HFFc6 (cell line): ENCODE measurements at regions not wholly inside any gene's neighbourhood (a gene's known extent, or its start where the extent isn't known, plus 50 kb on each side); places are given as distances from the start of the nearest gene placed in this dataset.

ENCODE experiments used
- DNase-seq: peaks from one replicate; pipeline ENCODE4 v3.0.0-alpha.2; 2018
- H3K27ac Mint-ChIP-seq: 2 replicates; pipeline ENCODE4 v1.8.0; 2020; ENCODE audit warnings: mild to moderate bottlenecking, mixed read lengths
- H3K27me3 Mint-ChIP-seq: 2 replicates; pipeline ENCODE4 v1.8.0; 2021; ENCODE audit warnings: mild to moderate bottlenecking, moderate library complexity, mixed read lengths; ENCODE audit not compliant: insufficient read depth
- H3K36me3 Mint-ChIP-seq: 2 replicates; pipeline ENCODE4 v1.8.0; 2021; ENCODE audit warnings: low read depth, mixed read lengths
- H3K4me1 Mint-ChIP-seq: 2 replicates; pipeline ENCODE4 v1.8.0; 2020; ENCODE audit warnings: low read depth, mixed read lengths
- H3K4me3 Mint-ChIP-seq: 2 replicates; pipeline ENCODE4 v1.8.0; 2020; ENCODE audit warnings: mild to moderate bottlenecking, moderate library complexity, mixed read lengths
- H3K9me3 Mint-ChIP-seq: 2 replicates; pipeline ENCODE4 v1.8.0; 2020; ENCODE audit warnings: mild to moderate bottlenecking, mixed read lengths
- TF ChIP-seq, protein P1 (sequence below): fragments of 200-600 bp; sonication (generic); IDR thresholded peaks from 2 replicates; pipeline ENCODE4 v1.5.0; 2021; ENCODE audit warnings: antibody characterized with exemption, mild to moderate bottlenecking

DNA sequence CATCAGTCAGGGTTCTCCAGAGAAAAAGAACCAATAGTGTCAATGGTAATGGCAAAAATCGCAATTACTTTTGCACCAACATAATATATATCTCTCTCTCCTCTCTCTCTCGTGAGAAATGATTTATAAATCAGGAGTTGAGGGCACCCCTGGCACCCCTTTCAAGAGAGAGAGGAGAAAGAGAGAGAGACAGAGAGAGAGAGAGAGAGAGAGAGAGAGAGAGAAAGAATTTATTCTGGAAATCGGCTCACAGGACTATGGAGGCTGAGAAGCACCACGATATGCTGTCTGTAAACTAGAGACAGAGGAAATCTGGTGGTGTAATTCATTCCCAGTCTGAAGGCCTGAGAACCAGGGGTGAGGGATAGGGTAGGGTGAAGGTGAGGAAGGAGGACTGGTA lies 201.9 kb upstream of the MAP3K7 start:
- Mint-ChIP-seq H3K4me3 (no peak overlapping the region), H3K36me3 (no peaks in the 10 kb centered on the region), H3K27me3 (no peaks in the 10 kb centered on the region; the same call in 1 of the 2 replicates), H3K4me1 (peaks cover 15% of the 10 kb centered on the region; the same call in 1 of the 2 replicates), H3K9me3 (no peaks in the 10 kb centered on the region; the same call in 1 of the 2 replicates), H3K27ac (no peak overlapping the region)
- TF ChIP-seq, protein P1, sequence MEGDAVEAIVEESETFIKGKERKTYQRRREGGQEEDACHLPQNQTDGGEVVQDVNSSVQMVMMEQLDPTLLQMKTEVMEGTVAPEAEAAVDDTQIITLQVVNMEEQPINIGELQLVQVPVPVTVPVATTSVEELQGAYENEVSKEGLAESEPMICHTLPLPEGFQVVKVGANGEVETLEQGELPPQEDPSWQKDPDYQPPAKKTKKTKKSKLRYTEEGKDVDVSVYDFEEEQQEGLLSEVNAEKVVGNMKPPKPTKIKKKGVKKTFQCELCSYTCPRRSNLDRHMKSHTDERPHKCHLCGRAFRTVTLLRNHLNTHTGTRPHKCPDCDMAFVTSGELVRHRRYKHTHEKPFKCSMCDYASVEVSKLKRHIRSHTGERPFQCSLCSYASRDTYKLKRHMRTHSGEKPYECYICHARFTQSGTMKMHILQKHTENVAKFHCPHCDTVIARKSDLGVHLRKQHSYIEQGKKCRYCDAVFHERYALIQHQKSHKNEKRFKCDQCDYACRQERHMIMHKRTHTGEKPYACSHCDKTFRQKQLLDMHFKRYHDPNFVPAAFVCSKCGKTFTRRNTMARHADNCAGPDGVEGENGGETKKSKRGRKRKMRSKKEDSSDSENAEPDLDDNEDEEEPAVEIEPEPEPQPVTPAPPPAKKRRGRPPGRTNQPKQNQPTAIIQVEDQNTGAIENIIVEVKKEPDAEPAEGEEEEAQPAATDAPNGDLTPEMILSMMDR = no peak
- no peak for DNase-seq

GRCh38 chr6:90787446-90787845 lies 200.6 kb upstream of the MAP3K7 start:
- Mint-ChIP-seq H3K27ac (no peak overlapping the region), H3K36me3 (no peaks in the 10 kb centered on the region), H3K9me3 (no peaks in the 10 kb centered on the region; the same call in 1 of the 2 replicates), H3K27me3 (no peaks in the 10 kb centered on the region; the same call in 1 of the 2 replicates), H3K4me1 (peaks cover 15% of the 10 kb centered on the region; the same call in 1 of the 2 replicates), H3K4me3 (no peak overlapping the region)
- TF ChIP-seq, protein P1 = no peak
- no peak for DNase-seq

DNA sequence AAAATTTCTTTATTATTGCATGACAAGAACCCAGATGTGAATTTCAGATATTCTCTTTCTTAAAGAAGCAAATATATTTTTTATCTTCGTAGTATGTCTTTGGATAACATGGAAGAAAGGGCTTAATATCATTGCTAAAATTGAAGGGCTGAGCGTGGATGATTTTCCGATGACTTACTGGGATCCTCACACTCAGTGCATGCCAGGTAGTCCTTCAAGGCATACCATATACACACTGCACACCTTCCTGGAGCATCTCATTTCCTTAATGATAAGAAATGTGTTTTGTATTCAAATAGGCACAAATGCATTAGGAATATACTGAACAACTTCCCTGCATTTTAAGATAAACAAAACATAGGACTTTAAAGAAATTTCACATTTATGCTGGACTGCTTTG lies 193.9 kb upstream of the MAP3K7 start:
- H3K27me3 Mint-ChIP-seq = no peaks in the 10 kb centered on the region; the same call in 1 of the 2 replicates
- H3K27ac Mint-ChIP-seq = no peak overlapping the region
- H3K4me3 Mint-ChIP-seq = no peak overlapping the region
- H3K9me3 Mint-ChIP-seq = peaks cover 8% of the 10 kb centered on the region
- DNase-seq = no peak
- TF ChIP-seq, protein P1 = no peak
- no peaks in the 10 kb centered on the region for H3K4me1 Mint-ChIP-seq
- no peaks in the 10 kb centered on the region for H3K36me3 Mint-ChIP-seq

GRCh38 chr6:90780141-90780540 lies 193.3 kb upstream of the MAP3K7 start:
- H3K27me3 Mint-ChIP-seq = no peaks in the 10 kb centered on the region; the same call in 1 of the 2 replicates

GRCh38 chr6:90778417-90779203 lies 191.7 kb upstream of the MAP3K7 start:
- Mint-ChIP-seq H3K27ac (no peak overlapping the region), H3K4me1 (no peaks in the 10 kb centered on the region), H3K4me3 (no peak overlapping the region), H3K27me3 (no peaks in the 10 kb centered on the region; the same call in 1 of the 2 replicates), H3K36me3 (no peaks in the 10 kb centered on the region), H3K9me3 (peaks cover 10% of the 10 kb centered on the region)
- TF ChIP-seq, protein P1 = no peak
- no peak for DNase-seq

More at GRCh38 chr6:90780141-90780540, 193.3 kb upstream of the MAP3K7 start:
- H3K4me1 Mint-ChIP-seq = no peaks in the 10 kb centered on the region
- H3K9me3 Mint-ChIP-seq = peaks cover 10% of the 10 kb centered on the region
- DNase-seq = no peak
- H3K36me3 Mint-ChIP-seq = no peaks in the 10 kb centered on the region
- TF ChIP-seq, protein P1 = no peak
- H3K27ac Mint-ChIP-seq = no peak overlapping the region
- H3K4me3 Mint-ChIP-seq = no peak overlapping the region
